ENCODE measurements at regions not wholly inside any gene's neighbourhood (a gene's known extent, or its start where the extent isn't known, plus 50 kb on each side); places are given as distances from the start of the nearest gene placed in this dataset.

DNA sequence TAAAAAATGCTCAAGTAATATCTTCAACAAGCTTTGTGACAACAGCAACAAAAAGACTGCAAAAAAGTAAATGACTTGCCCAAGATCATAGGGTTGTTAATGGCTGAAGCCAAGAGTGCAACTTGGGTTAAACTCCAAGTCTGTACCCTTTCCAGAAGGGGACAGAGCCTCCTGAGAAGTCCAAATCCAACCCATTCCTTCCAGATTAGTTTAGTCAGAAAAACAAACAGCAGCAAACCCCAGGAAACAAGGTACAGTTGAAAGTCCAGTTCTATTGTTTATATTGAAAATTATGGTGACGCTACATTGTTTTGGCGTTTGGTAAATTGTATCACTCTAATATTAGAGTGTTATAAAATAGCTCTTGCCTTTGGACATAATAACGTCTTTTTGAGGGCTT, 239.9 kb downstream of the SPTSSA start:
- TF ChIP-seq, protein P1, sequence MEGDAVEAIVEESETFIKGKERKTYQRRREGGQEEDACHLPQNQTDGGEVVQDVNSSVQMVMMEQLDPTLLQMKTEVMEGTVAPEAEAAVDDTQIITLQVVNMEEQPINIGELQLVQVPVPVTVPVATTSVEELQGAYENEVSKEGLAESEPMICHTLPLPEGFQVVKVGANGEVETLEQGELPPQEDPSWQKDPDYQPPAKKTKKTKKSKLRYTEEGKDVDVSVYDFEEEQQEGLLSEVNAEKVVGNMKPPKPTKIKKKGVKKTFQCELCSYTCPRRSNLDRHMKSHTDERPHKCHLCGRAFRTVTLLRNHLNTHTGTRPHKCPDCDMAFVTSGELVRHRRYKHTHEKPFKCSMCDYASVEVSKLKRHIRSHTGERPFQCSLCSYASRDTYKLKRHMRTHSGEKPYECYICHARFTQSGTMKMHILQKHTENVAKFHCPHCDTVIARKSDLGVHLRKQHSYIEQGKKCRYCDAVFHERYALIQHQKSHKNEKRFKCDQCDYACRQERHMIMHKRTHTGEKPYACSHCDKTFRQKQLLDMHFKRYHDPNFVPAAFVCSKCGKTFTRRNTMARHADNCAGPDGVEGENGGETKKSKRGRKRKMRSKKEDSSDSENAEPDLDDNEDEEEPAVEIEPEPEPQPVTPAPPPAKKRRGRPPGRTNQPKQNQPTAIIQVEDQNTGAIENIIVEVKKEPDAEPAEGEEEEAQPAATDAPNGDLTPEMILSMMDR (conservative IDR thresholded peaks at IDR 0.05; ENCODE audit: low read depth, low read length): no peak
- Histone ChIP-seq H3K79me2 (ENCODE audit: insufficient read depth, low read depth) (no peaks in the 10 kb centered on the region), H4K20me1 (ENCODE audit: insufficient read depth) (no peaks in the 10 kb centered on the region), H3K27ac (no peak overlapping the region), H3K27me3 (ENCODE audit: insufficient read depth, low read depth) (no peaks in the 10 kb centered on the region), H3K9ac (no peak overlapping the region), H2AFZ (ENCODE audit: low read depth) (no peak overlapping the region), H3K4me2 (no peak overlapping the region), H3K4me3 (IDR thresholded peaks at IDR 0.05; ENCODE audit: insufficient read depth, low read depth, low read length) (no peak overlapping the region), H3K36me3 (ENCODE audit: insufficient read depth) (no peaks in the 10 kb centered on the region), H3K4me1 (ENCODE audit: low read depth, poor library complexity, severe bottlenecking) (no peaks in the 10 kb centered on the region)

DNA sequence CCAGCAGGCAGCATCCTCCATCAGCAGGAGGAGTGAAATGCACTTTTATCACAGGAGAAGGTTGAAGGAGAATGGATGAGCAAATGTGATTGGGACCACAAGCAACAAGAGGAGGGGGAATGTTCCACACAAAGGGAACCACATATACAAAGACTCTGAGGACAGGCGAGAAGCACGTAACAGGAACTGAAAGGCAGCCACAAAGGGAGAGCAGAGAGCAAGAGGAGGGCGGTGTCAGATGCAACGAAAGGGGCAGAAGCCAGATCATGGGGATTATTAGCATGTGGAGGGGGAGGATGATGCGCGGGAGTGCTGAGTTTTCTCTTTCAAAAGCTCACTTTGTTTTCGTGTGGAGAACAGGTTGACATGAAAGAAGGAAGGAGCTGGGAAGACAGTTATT, 241.1 kb downstream of the SPTSSA start:
- Histone ChIP-seq H3K9ac (no peak overlapping the region), H3K27me3 (ENCODE audit: insufficient read depth, low read depth) (no peaks in the 10 kb centered on the region), H3K27ac (no peak overlapping the region), H3K4me1 (ENCODE audit: low read depth, poor library complexity, severe bottlenecking) (no peaks in the 10 kb centered on the region), H3K79me2 (ENCODE audit: insufficient read depth, low read depth) (no peaks in the 10 kb centered on the region), H2AFZ (ENCODE audit: low read depth) (no peak overlapping the region), H4K20me1 (ENCODE audit: insufficient read depth) (no peaks in the 10 kb centered on the region), H3K4me3 (IDR thresholded peaks at IDR 0.05; ENCODE audit: insufficient read depth, low read depth, low read length) (no peak overlapping the region), H3K36me3 (ENCODE audit: insufficient read depth) (no peaks in the 10 kb centered on the region), H3K4me2 (no peak overlapping the region)
- TF ChIP-seq, protein P1 (conservative IDR thresholded peaks at IDR 0.05; ENCODE audit: low read depth, low read length): no peak

DNA sequence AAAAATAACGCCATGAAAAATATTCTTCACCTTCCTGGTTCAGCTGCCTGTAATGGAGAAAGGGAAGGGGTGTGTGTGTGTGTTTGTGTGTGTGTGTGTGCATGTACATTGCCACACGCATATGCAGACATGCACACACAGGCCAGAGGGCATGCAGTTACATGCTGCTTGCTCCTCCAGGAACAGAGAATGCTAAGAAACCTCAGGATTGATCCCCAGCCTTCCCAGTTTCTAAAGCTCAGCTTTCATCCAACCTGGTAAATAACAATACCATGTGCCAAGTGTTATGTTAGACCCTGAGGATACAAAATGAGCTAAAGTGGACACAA, 241.7 kb downstream of the SPTSSA start:
- Histone ChIP-seq H3K4me1 (ENCODE audit: low read depth, poor library complexity, severe bottlenecking) (no peaks in the 10 kb centered on the region), H3K9ac (no peak overlapping the region)

DNA sequence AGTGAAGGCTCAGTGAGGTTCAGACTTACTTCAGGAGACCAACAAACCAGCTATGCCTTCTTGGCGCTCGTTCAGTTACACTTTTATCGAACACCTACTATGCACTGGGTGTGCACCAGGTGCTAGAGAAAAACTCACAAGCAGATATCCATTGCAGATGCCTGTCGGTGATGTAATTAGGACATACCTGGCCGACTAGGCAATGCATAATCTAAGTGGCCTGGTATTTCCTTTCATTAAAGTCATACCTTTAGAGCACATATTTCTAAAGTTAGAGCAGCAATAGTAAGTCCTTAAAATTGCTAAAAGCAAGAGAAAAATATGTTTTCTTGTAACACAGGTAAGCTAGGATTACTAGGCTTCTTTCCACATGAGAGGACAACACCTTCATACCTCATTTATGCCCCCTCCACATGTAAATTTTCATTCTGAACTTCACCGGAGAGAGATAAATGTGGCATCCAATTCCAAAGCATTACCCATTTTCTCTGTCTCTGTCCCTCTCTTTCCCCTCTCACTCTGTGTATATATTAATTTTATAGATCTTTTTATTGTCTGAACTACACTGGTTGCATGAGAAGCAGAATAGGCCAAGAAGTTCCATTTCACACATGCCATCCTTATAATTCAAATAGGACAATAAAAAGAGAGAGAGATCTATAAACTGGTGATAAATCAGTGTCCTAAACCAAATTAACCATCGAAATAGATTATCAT, 242.2 kb downstream of the SPTSSA start:
- H3K79me2 ChIP-seq (ENCODE audit: insufficient read depth, low read depth): no peaks in the 10 kb centered on the region
- no peaks in the 10 kb centered on the region for H3K4me1 ChIP-seq (ENCODE audit: low read depth, poor library complexity, severe bottlenecking)
- no peak overlapping the region for H3K27ac ChIP-seq
- no peak overlapping the region for H3K4me2 ChIP-seq
- no peaks in the 10 kb centered on the region for H4K20me1 ChIP-seq (ENCODE audit: insufficient read depth)
- no peaks in the 10 kb centered on the region for H3K36me3 ChIP-seq (ENCODE audit: insufficient read depth)
- no peak overlapping the region for H2AFZ ChIP-seq (ENCODE audit: low read depth)
- H3K4me3 ChIP-seq (IDR thresholded peaks at IDR 0.05; ENCODE audit: insufficient read depth, low read depth, low read length): no peak overlapping the region
- H3K27me3 ChIP-seq (ENCODE audit: insufficient read depth, low read depth): no peaks in the 10 kb centered on the region
- H3K9ac ChIP-seq: no peak overlapping the region
- TF ChIP-seq, protein P1 (conservative IDR thresholded peaks at IDR 0.05; ENCODE audit: low read depth, low read length): no peak

More for the DNA sequence above, 241.7 kb downstream of the SPTSSA start:
- TF ChIP-seq, protein P1 (conservative IDR thresholded peaks at IDR 0.05; ENCODE audit: low read depth, low read length): no peak
- no peaks in the 10 kb centered on the region for H3K27me3 ChIP-seq (ENCODE audit: insufficient read depth, low read depth)
- no peak overlapping the region for H3K4me3 ChIP-seq (IDR thresholded peaks at IDR 0.05; ENCODE audit: insufficient read depth, low read depth, low read length)
- H4K20me1 ChIP-seq (ENCODE audit: insufficient read depth): no peaks in the 10 kb centered on the region
- H3K4me2 ChIP-seq: no peak overlapping the region
- H3K79me2 ChIP-seq (ENCODE audit: insufficient read depth, low read depth): no peaks in the 10 kb centered on the region
- no peak overlapping the region for H2AFZ ChIP-seq (ENCODE audit: low read depth)
- H3K27ac ChIP-seq: no peak overlapping the region
- no peaks in the 10 kb centered on the region for H3K36me3 ChIP-seq (ENCODE audit: insufficient read depth)

Data from KMS-11 (cell line).